ENCODE measurements at regions not wholly inside any gene's neighbourhood (a gene's known extent, or its start where the extent isn't known, plus 50 kb on each side); places are given as distances from the start of the nearest gene placed in this dataset.
A peak's percentile ranks its signal among the peaks of the same experiment; 100 is the strongest.
"Not testable (repeated sequence)": the region's sequence is repeated elsewhere in the genome, so short reads cannot be mapped to it uniquely, and the experiment has no call there.

DNA sequence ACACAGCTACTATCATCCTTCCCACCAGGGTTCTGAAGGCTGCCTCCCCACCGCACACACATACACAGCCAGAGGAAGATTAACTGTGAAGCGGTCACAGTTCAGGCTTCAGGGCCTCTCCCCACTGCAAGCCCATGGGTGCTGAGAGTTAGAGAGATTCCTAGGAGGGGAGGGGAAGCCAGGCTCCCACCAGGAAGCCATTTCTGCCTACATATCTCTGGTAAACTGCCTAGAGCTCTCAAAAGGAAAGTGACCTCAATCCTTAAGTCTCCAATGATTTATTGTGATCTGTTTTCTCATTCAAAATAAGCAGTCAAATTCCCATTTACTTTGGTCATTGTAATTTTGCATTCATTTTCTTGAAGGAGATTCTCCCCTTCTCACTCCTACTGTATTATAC, 141.0 kb upstream of the BNIP2 start:
- no peak for DNase-seq

DNA sequence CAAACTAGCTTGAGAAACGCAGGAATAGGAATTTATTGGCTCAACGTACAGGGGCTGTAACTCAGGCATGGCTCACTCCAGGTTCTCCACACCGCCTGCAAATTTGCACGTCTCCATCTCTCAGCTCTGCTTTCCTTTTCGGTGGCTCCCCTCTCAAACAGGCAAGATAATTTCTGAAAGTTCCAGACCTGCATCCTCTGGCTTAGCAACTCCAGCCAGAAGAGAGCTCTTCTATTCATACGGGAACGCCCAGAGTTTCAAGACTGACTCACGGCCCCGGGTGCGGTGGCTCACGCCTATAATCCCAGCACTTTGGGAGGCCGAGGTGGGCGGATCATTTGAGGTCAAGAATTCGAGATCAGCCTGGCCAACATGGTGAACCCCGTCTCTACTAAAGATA, 139.7 kb upstream of the BNIP2 start:
- DNase-seq = no peak

DNA sequence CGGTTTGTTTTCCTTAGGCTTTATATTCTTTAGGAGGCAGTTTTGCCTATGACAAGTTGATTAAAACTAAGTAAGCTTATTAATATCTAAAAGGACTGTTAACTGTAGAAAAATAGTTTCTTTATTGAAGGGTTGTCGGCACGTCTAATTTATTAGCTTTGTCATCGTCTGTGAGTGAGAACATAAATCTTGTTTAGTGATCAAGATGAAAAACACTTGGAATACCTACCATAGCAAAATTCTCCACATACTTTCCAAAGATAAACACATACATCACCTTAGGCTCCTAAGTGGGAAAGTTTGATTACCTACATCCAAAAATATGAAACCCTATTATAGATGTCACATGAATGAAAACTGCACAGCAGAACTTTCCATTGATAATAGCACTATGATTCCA, 139.1 kb upstream of the BNIP2 start:
- no peak for DNase-seq

DNA sequence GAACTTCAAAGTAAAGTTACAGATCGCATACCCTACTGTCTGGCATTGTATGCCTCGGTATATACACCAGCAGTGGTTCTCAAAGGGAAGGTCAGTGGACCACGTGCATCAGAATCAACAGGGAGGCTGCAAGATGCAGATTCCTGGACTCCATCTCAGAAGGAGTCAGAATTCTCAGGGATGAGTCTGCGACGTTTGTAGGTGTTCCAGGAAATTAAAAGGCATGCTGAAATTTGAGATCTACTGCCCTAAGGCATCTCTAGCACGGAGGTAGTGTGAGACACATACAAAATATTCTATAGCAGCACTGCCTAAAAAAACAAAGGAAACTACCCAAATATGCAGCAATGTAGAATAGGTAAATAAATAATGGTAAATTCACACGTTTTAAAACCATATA, 136.8 kb upstream of the BNIP2 start:
- no peak for DNase-seq

- DNase-seq = no peak
These were observed 132.2 kb upstream of the BNIP2 start for GRCh38 chr15:59821286-59821685.

GRCh38 chr15:59819092-59819491, 130.0 kb upstream of the BNIP2 start:
- DNase-seq = no peak

DNA sequence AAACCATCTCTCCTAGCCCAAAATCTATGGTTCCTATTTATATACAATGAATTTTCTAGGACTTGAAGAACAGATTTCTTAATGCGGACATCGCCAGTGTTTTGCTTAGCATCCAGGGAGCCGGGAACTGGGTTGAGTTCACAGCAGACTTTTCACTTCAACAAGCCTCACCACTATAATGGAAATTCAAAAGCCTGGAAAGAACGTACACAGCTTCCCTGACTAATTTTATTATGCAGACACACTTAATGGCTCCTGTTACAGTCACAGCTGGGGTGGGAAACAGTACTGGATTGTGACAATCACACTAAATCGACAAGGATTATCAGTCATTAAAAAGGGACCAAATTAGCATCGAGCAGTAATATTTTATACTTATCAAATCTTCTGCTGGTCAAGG, 129.2 kb upstream of the BNIP2 start:
- no peak for DNase-seq

DNA sequence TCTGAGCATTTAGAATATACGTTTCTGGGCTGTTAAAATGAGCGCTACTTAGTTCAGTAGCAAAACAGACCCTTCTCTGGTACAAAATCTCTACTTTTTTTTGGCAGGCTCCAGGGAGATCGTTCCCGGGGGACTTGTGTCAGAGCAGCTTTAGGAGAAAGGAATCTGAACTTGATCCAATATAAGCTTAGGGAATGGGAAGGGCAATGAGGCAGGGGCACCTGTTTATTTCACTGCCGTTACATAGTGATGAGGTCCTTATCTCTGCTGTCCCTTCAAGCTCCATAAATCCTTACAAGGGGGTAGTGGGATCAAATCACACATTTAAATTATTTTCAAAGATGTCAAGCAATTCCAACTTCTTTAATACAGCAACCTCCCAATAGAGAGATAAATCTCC, 128.7 kb upstream of the BNIP2 start:
- no peak for DNase-seq

DNA sequence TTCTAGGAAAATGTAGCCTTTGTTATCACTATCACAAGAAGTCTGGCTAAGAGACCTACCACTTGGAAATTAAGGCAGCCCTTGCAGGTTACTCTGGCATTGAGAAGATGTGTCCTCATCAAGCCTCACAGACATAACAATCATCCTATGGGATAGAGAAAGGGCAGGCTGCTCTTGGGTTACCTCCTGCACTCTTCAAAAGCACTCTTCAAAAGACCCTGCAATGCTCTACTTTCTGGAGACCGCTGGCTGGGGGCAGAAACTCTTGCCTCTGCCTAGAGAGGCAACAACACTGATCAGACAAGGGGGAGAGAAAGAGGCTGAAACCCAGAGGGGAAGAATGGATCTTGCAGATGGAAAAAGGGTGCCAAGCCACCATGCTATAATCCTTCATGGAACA, 127.9 kb upstream of the BNIP2 start:
- no peak for DNase-seq

- no peak for DNase-seq
These were observed 125.3 kb upstream of the BNIP2 start for GRCh38 chr15:59814409-59814808.

DNA sequence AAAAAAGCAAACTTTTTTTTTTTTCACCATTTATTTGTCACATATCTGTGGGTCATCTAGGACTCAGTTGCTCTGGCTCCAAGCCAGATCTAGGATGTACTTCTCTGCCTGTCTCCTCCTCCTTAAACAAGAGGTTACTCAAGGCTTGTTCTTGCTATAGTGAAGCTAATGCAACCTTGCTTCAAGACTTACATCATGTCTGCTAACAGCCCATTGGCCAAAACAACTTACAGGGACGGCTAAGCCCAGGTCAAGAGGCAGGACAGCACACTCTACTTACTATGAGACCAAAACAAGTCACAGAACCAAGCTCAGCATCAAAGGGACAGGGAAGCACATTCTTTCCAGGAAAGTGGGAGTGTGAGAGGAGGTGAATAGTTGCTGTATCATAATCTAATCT, 123.8 kb upstream of the BNIP2 start:
- no peak for DNase-seq

DNA sequence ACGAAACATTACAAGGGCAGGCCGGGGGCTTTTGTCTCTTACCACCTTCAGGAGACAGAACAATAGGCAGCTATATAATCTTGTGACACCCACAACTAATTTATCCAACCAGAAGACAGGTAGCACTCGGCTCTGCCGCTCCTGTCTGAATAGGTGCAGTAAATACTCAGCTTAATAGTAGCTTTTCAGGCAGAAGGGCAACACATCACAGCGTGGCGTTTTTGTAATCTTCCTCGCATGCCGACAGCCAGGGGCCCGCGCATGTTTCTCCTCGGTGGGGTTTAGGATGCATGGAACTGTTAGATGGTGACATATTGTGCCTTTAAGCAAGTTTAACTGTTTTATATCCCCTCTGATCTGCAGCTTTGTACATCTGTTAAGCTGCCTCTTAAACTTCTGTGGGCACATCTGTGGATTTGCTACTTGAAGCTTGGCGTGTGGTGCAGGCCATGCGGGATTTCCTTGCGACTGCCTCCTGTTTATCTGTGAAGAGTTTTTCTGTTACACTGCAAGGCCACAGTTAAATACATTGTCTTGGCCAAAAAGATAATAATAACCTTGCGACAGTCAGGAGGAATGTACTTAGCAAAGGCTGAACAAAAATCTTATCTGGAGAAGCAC, 123.2 kb upstream of the BNIP2 start:
- peak; percentile 63 to 87 for DNase-seq

GRCh38 chr15:59803293-59803966, 114.3 kb upstream of the BNIP2 start:
- not testable (repeated sequence) for DNase-seq

DNA sequence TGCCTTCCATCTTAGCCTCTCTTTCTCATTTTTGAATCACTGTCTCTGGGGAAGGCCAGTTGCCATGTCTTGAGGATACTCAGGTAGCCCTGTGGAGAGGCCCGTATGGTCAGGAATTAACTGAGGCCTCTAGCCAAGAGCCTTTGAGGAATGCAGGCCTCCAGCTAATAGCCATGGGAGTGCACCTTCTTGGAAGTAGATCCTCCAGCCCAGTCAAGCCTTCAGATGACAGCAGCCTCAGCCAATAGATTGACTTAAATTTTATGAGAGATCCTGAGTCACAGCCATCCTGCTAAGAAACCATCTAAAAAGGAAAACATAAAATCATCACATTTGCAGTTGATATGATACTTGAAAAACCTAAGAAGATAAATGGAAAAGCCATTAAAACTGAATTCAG, 112.5 kb upstream of the BNIP2 start:
- DNase-seq = no peak

- no peak for DNase-seq
These were observed 109.4 kb upstream of the BNIP2 start for GRCh38 chr15:59798605-59798917.

- DNase-seq = no peak
These were observed 108.9 kb upstream of the BNIP2 start for GRCh38 chr15:59797756-59798604.

DNA sequence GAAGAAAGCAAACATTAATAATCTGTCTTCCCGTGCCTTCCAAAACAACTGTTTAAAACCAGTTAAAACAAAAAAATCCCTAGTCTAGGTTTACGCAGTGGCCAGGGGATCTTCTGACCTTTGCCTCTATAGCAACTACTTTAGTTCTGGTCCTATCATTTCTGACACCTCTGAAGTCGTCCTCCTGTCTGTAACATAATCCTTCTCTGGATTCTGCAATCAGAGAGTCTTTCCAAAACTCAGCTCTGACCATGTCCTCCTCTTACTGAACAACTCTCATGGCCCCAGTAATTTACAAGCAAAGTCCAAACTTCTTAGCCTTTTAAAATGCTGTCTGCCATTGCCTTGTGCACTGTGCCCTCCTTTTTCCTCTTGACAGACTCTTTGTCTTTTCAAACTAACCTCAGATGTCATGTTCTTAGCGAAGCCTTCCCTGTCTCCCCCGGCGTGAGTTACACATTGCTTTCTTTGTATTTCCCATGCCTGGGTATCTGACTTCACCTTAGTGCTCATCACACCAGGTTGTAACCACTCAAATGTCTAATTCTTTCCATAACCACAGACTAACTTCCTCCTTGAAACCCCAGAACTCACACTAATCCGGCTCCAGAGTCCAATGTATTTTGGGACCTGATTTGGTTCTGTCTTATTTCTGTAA, 105.2 kb upstream of the BNIP2 start:
- DNase-seq = no peak

DNA sequence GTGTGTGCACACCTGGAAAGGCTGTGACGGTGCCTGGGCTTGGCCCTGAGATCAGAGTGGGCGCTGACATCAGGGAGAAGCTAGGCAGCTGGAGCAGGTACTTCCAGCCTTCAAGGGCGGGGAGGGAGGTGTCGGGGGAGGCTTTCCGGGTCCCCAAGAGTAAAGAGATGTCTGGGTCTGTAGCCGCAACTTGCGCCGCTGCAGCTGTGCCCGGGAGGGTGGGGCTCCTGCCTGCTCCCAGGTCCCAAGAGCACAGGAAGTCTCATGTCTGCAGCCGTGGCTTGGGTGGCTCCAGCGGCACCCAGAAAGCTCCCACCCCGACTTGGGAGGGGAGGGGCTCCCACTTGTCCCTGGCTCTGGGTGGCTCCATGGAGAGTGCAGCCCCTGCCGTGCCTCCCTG, 103.2 kb upstream of the BNIP2 start:
- DNase-seq = no peak

GRCh38 chr15:59791755-59792154, 102.6 kb upstream of the BNIP2 start:
- DNase-seq = no peak

DNA sequence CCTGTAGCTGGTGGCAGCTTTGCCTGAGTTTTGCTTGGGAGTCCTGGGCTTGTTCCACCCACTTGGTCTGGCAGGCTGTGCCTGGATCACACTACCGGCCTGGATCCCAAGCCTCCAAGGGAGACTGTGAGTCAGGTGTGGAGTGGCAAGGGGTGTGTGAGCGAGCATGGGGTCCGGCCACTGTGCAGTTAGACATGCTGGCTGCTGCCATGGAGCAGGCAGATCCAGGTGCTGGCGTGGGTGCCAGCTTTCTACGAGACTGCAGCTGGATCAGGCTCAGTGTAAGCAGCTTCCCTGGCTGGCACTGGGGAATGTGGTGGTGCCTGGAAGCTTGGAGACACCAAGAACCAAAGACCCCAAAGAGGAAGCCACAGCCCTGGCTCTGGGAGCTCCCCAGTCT, 102.0 kb upstream of the BNIP2 start:
- DNase-seq = no peak

DNA sequence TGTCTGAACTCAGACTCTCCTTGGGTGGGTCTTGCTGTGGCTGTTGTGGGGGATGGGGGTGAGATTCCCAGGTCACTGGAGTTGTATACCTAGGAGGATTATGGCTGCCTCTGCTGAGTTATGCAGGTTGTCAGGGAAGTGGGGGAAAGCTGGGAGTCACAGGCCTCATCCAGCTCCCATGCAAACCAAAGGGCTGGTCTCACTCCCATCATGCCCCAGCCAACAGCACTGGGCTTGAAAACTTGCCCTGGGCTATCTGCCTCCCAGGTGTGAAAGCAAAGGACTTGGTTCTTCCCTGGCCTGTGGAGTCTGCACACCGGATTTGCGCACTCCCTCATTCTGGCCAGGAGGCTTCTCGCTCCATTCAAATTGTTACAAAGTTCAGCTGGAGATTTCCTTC, 97.3 kb upstream of the BNIP2 start:
- not testable (repeated sequence) for DNase-seq

DNA sequence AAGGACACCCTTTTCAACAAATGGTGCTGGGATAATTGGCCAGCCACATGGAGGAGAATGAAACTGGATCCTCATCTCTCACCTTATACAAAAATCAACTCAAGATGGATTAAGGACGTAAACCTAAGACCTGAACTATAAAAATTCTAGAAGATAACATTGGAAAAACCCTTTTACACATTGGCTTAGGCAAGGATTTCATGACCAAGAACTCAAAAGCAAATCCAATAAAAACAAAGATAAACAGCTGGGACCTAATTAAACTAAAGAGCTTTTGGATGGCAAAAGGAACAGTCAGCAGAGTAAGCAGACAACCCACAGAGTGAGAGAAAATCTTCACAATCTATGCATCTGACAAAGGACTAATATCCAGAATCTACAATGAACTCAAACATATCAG, 96.9 kb upstream of the BNIP2 start:
- DNase-seq = not testable (repeated sequence)

- not testable (repeated sequence) for DNase-seq
These were observed 94.8 kb upstream of the BNIP2 start for GRCh38 chr15:59783774-59784520.
